GM19372 (cell line): ENCODE measurements at regions not wholly inside any gene's neighbourhood (a gene's known extent, or its start where the extent isn't known, plus 50 kb on each side); places are given as distances from the start of the nearest gene placed in this dataset.
"Not testable (repeated sequence)": the region's sequence is repeated elsewhere in the genome, so short reads cannot be mapped to it uniquely, and the experiment has no call there.

Experiments used
- ATAC-seq: cut with Tn5 transposase; IDR thresholded peaks from one replicate; pipeline ENCODE4 v1.9.1; 2021; ENCODE audit warnings: mild to moderate bottlenecking, low read depth, moderate library complexity; ENCODE audit not compliant: unreplicated experiment

GRCh38 chr3:103818800-103819199 lies 1384.0 kb downstream of the ZPLD1 start:
- ATAC-seq = no peak

DNA sequence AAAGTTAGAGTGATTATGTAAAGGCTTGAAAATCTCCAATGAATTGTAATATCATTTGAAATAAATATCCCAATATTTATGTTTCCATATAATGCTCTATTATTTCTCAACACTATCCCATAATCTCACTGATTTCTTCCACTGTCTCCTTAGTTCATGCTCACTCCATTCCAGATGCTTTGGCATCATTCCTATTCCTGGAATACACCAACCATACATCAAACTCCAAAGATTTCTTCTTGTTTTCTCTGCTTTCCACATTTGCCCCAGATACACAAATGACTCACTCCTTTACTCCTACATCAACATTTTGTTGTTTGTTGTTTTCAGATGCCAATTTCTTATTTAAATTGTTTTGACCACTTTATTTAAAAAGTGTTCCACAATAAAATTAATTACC lies 1390.8 kb downstream of the ZPLD1 start:
- ATAC-seq = no peak

- ATAC-seq = no peak
Observed at GRCh38 chr3:103829723-103830326, 1395.0 kb downstream of the ZPLD1 start.

- no peak for ATAC-seq
Observed at GRCh38 chr3:103847081-103848062, 1412.6 kb downstream of the ZPLD1 start.

GRCh38 chr3:103851793-103852192 lies 1417.0 kb downstream of the ZPLD1 start:
- no peak for ATAC-seq

DNA sequence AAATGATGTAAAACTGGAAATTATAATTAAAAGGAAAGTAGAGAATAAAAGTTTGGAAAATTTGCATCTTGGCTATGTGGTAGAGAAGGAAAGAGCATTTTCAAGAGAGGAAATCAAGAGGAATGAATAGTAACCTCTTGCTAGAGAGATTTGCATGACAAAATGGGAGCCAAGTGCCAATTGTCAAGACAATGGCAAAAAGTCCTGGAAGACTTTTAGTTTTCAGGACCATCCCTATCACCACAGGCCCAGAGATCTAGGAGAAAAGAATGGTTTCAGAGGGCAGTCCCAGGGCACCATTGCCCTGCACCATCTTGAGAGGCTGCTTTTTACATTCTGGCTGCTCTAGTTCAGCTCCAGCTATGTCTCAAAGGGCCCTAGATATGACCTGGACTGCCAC lies 1427.6 kb downstream of the ZPLD1 start:
- no peak for ATAC-seq

DNA sequence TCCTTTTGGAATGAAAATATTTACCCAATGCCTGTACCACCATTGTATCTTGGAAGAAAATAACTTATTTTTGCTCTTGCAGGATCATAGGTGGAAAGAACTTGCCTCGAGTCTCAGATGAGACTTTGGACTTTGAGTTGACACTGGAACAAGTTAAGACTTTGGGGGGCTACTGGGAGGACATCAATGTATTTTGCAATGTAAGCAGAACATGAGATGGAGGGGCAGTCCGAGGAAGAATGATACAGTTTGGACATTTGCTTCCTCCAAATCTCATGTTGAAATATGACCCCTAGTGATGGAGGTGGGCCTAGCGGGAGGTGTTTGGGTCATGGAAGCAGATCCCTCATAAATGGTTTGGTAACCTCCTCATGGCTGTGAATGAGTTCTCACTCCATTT lies 1428.6 kb downstream of the ZPLD1 start:
- ATAC-seq = no peak

GRCh38 chr3:103866113-103866512 lies 1431.3 kb downstream of the ZPLD1 start:
- no peak for ATAC-seq

DNA sequence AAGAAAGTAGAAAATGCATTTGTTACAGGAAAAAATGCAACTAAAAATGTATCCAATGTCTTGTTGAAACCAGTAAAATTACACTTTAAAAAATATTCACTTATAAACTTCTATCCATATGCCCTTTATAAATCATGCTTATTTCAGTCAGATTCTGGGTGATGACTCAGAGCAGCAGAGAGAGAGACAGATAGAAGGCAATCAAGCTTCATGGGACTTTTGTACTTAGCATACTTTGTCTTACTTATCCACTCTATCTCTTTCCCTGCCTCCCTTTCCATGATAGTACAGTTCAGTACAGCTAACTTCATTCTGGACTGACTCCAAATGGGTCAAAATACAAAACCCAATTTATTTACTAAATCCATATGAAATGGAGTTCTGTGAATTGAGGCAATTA lies 1438.2 kb downstream of the ZPLD1 start:
- no peak for ATAC-seq

GRCh38 chr3:103873897-103874545 lies 1439.2 kb downstream of the ZPLD1 start:
- ATAC-seq = no peak

DNA sequence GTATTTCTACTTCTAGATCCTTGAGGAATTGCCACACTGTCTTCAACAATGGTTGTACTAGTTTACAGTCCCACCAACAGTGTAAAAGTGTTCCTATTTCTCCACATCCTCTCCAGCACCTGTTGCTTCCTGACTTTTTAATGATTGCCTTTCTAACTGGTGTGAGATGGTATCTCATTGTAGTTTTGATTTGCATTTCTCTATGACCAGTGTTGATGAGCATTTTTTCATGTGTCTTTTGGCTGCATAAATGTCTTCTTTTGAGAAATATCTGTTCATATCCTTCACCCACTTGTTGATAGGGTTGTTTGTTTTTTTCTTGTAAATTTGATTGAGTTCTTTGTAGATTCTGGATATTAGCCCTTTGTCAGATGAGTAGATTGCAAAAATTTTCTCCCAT lies 1447.0 kb downstream of the ZPLD1 start:
- not testable (repeated sequence) for ATAC-seq

GRCh38 chr3:103889675-103890074 lies 1454.9 kb downstream of the ZPLD1 start:
- ATAC-seq = no peak

- ATAC-seq = no peak
Observed at GRCh38 chr3:103894162-103894822, 1459.5 kb downstream of the ZPLD1 start.

- ATAC-seq = no peak
Observed at GRCh38 chr3:103899328-103899727, 1464.5 kb downstream of the ZPLD1 start.

DNA sequence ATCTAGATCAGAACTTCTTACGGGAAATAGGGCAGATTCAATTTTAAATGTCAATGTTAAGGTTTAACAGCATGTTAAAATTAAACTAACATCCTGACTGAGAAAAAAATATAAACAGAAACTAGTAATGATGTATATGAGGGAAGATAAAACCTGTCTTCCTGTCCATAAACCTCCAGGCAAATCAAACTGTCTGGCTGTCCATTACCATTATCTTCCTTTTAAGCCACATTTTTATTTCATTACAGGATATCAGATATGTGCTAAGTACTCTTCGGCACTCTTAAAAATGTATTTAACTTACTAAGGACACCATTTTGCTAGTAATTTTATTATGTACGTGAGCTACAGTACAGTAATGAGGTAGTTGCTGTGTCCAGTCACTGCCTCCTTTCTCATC lies 1461.7 kb upstream of the ALCAM start:
- ATAC-seq = no peak

GRCh38 chr3:103906304-103906703 lies 1460.4 kb upstream of the ALCAM start:
- ATAC-seq = no peak

GRCh38 chr3:103906808-103907207 lies 1459.9 kb upstream of the ALCAM start:
- ATAC-seq = no peak

DNA sequence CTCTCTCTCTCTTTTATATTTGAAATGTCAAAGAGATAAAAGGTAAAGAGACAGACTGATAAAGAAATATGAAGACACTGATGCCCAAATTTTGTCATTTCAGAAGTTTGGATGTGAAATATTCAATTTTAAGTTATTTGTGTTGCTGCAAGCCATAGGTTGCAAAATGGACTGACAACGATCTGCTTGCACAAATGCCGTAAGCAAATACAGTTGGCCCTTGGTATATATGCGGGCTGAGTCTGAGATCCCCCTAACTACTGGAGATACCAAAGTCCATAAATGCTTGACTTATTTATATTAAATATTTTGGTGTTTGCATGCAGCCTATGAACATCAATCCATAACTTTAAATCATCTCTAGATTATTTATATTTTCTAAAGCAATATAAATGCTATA lies 1459.1 kb upstream of the ALCAM start:
- no peak for ATAC-seq

DNA sequence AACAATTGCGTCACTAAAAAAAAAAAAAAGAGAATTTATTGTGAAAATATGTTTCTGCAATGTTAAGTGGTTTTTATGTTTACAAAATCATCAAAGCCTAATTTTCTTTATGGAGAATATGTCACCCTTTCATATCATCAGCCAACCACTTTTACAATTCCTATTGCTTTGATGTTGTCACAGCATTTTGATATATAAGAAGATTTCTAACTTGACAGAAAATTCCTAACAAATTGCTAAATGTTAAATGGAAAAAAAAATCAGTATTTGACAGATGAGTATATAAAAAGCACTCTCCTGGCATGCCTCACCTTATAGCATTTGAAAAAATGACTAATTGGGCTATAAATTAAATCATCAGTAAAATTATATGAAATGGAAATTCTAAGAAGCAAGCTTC lies 1457.3 kb upstream of the ALCAM start:
- ATAC-seq = no peak

DNA sequence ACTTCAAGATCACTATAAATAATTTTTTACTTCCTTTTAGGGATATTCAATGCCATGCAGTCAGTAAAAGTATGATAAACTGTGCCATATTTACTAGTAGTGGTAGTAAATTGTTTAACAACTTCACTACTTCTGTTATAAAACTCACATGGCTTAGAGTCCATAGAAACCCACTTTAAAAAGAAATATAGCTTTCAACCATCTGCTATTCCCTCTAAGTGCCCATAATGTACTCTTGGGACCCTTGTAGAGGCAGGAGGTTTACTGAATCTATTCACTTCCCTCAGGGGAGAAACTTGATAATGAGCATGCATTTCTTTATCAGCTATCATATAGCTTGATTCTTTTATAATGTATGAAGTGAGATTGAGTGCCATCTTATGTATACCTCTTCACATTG lies 1448.4 kb upstream of the ALCAM start:
- no peak for ATAC-seq

GRCh38 chr3:103919327-103919726 lies 1447.4 kb upstream of the ALCAM start:
- no peak for ATAC-seq
